GM12878 (cell line): ENCODE measurements at regions not wholly inside any gene's neighbourhood (a gene's known extent, or its start where the extent isn't known, plus 50 kb on each side); places are given as distances from the start of the nearest gene placed in this dataset.

Experiments
- ATAC-seq: fragments of 200-7000 bp; cut with Tn5 transposase; 3 replicates; pipeline ENCODE4 v1.9.1; 2020; ENCODE audit warnings: mild to moderate bottlenecking, moderate library complexity
- BruUV-seq: library from RNA; stranded (reverse); fragments of 400-500 nt; replicated peaks from 2 replicates; lab custom pipeline; 2021; lab: Mats Ljungman, UMichigan
- CTCF ChIA-PET: fragments of 300-600 bp; sonication (Branson Sonifier 250); formaldehyde crosslinking; extraction: SDS; loops from one replicate; lab custom pipeline; 2021; ENCODE audit warnings: inconsistent platforms; lab: Yijun Ruan, JAX
- POLR2A ChIA-PET: fragments of 350-600 bp; formaldehyde crosslinking; extraction: SDS; loops from one replicate; lab custom pipeline; 2021; ENCODE audit warnings: inconsistent platforms; lab: Charles Lee
- RAD21 ChIA-PET: fragments of 300-600 bp; sonication (Branson Sonifier 250); formaldehyde crosslinking; loops from one replicate; lab custom pipeline; 2023; ENCODE audit warnings: antibody characterized with exemption; ENCODE audit not compliant: unreplicated experiment; lab: Charles Lee
- SMC1A ChIA-PET: fragments of 300-600 bp; sonication (Branson Sonifier 250); formaldehyde crosslinking; loops from one replicate; lab custom pipeline; 2023; ENCODE audit not compliant: unreplicated experiment, uncharacterized antibody; lab: Charles Lee
- DNase-seq: peaks from one replicate; pipeline ENCODE4 v3.0.0-alpha.2; 2011; ENCODE audit warnings: low read depth, low spot score
- FAIRE-seq: peaks from 3 replicates; lab custom pipeline; 2011; peaks lifted over from hg19 to GRCh38; lab: Jason Lieb, UNC
- H2AFZ ChIP-seq: 2 replicates; pipeline ENCODE4 v1.6.0; 2011; ENCODE audit warnings: low read depth, low read length, control low read depth; ENCODE audit not compliant: control insufficient read depth
- H3K27ac ChIP-seq: 2 replicates; pipeline ENCODE4 v1.5.1; 2011; ENCODE audit warnings: control low read depth; ENCODE audit not compliant: control insufficient read depth, insufficient read depth
- H3K27me3 ChIP-seq, 2 experiments: replicated peaks in 1 of 2; 2 replicates each; pipeline versions ENCODE4 v1.6.0 to v1.6.1; 2011; ENCODE audit warnings: low read length in 1 of 2; ENCODE audit not compliant: control insufficient read depth in 2 of 2, insufficient read depth in 2 of 2
- H3K36me3 ChIP-seq, 2 experiments: 2 replicates each; pipeline ENCODE4 v1.5.1; 2011; ENCODE audit warnings: low read length in 1 of 2; ENCODE audit not compliant: control insufficient read depth in 2 of 2, insufficient read depth in 2 of 2
- H3K4me1 ChIP-seq: 2 replicates; pipeline ENCODE4 v1.6.1; 2011; ENCODE audit warnings: mild to moderate bottlenecking, low read length, moderate library complexity, mixed read lengths; ENCODE audit not compliant: control insufficient read depth, insufficient read depth
- H3K4me2 ChIP-seq: 2 replicates; pipeline ENCODE4 v1.6.0; 2011; ENCODE audit warnings: control low read depth; ENCODE audit not compliant: control insufficient read depth, insufficient read depth
- H3K4me3 ChIP-seq: fragments of 200-600 bp; sonication (generic); 2 replicates; pipeline ENCODE4 v1.5.1; 2016
- H3K79me2 ChIP-seq: 2 replicates; pipeline ENCODE4 v1.6.0; 2011; ENCODE audit warnings: low read length; ENCODE audit not compliant: control insufficient read depth, insufficient read depth
- H3K9ac ChIP-seq: 2 replicates; pipeline ENCODE4 v1.8.0; 2011; ENCODE audit warnings: low read length, control low read depth, mixed read lengths; ENCODE audit not compliant: control insufficient read depth, insufficient read depth
- H3K9me3 ChIP-seq: replicated peaks from 3 replicates; pipeline ENCODE4 v1.5.1; 2011; ENCODE audit warnings: mild to moderate bottlenecking, low read length; ENCODE audit not compliant: control insufficient read depth, insufficient read depth
- H4K20me1 ChIP-seq: 2 replicates; pipeline ENCODE4 v1.6.0; 2011; ENCODE audit not compliant: control insufficient read depth, insufficient read depth
- KLF5 ChIP-seq: fragments of 450-650 bp; IDR thresholded peaks from 2 replicates; pipeline ENCODE4 v1.6.1; 2014; ENCODE audit warnings: mild to moderate bottlenecking; ENCODE audit not compliant: partially characterized antibody
- LARP7 ChIP-seq: fragments of 450-650 bp; IDR thresholded peaks from 2 replicates; pipeline ENCODE4 v1.6.1; 2017; ENCODE audit warnings: mild to moderate bottlenecking
- RFX5 ChIP-seq: IDR thresholded peaks from 2 replicates; pipeline ENCODE4 v1.6.1; 2011; ENCODE audit warnings: low read depth, low read length, improper control_type of control experiment
- SIX5 ChIP-seq: IDR thresholded peaks from 2 replicates; pipeline ENCODE4 v1.6.1; 2011; ENCODE audit warnings: mild to moderate bottlenecking, low read depth, low read length, moderate library complexity; ENCODE audit not compliant: severe bottlenecking
- ZBTB40 ChIP-seq: fragments of 450-650 bp; IDR thresholded peaks from 2 replicates; pipeline ENCODE4 v1.6.1; 2016; ENCODE audit warnings: mild to moderate bottlenecking, moderate library complexity, borderline replicate concordance
- ZNF274 ChIP-seq: IDR thresholded peaks from one replicate; pipeline ENCODE4 v1.8.0; 2011; ENCODE audit not compliant: insufficient read length, insufficient read depth
- WGBS: methylation state at CpG from one replicate; pipeline ENCODE4 v1.1.6; 2016; ENCODE audit warnings: low lambda C conversion rate; ENCODE audit not compliant: insufficient replicate concordance, insufficient coverage; ENCODE audit errors: missing lambda C conversion rate; 5-methylcytosine and 5-hydroxymethylcytosine counted together
- in situ Hi-C: fragments of 300-500 bp; cut with MboI; formaldehyde crosslinking; loops from 9 replicates; pipeline ENCODE4 v1.14.3; 2018; ENCODE audit warnings: mixed read lengths
- intact Hi-C: fragments of 100-400 bp; cut with micrococcal nuclease; formaldehyde crosslinking; loops from one replicate; pipeline ENCODE4 v1.14.2; 2022; ENCODE audit not compliant: unreplicated experiment
- TF ChIP-seq, protein P1 (sequence below): IDR thresholded peaks from 2 replicates; pipeline ENCODE4 v1.6.1; 2012; ENCODE audit warnings: low read length, inconsistent platforms

DNA sequence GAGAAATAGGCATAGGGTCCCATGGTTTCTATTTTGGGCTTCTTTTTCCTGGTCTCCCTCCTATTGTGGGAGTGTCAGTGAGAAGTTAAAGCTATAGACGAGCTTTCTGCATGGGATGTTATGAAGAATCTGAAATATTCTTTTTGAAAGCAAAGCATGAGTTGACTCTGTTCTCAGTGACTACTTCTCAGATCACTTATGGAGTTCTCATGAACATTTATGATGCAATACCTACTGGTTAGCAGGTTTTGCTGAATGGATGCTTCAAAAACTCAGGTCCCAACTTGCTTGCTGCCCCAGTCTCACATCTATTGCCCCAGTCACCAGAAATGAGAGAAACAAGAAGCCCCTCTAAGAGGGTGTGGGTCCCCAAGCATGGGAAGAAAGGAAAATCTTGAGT is 365.0 kb downstream of the HRH4 start (continued):
- TF ChIP-seq ZNF274, result no peak

DNA sequence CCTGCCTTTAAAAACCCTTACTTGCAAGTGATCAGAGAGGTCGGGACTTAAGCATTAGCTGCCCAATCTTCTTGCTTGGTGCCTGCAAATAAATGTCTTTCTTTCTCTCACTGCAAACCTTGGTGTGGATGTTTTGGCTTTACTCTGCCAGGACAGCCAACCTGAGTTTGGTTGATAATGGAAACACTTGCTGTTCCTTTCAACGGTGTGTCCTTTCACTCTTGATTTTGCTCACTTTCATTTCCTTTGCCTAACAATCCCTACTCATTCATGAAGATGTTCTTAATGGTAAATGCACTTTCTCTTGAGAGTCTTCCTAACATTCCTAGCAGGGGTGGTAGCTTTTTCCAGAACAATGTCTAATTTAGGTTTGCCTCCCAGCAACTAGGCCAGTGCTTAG is 366.2 kb downstream of the HRH4 start:
- ChIA-PET CTCF (no interaction called here), POLR2A (no interaction called here)
- Histone ChIP-seq H3K79me2 (no peaks in the 10 kb centered on the region), H3K27me3 (peaks cover 0 to 3% of the 10 kb centered on the region in 2 experiments; a peak in 1 of 4 replicates)
- in situ Hi-C loops, result no loop called here
- intact Hi-C loops, result no loop called here
- TF ChIP-seq LARP7, result no peak
- TF ChIP-seq KLF5, result no peak
- TF ChIP-seq ZBTB40, result no peak
- no peak for TF ChIP-seq RFX5
- TF ChIP-seq SIX5, result no peak
- TF ChIP-seq, protein P1, sequence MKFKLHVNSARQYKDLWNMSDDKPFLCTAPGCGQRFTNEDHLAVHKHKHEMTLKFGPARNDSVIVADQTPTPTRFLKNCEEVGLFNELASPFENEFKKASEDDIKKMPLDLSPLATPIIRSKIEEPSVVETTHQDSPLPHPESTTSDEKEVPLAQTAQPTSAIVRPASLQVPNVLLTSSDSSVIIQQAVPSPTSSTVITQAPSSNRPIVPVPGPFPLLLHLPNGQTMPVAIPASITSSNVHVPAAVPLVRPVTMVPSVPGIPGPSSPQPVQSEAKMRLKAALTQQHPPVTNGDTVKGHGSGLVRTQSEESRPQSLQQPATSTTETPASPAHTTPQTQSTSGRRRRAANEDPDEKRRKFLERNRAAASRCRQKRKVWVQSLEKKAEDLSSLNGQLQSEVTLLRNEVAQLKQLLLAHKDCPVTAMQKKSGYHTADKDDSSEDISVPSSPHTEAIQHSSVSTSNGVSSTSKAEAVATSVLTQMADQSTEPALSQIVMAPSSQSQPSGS, result no peak
- TF ChIP-seq, all 136 proteins: peak for 0
- Histone ChIP-seq H3K4me3 (no peak overlapping the region), H4K20me1 (no peaks in the 10 kb centered on the region), H2AFZ (no peak overlapping the region), H3K27ac (no peak overlapping the region), H3K9ac (no peak overlapping the region), H3K36me3 (no peaks in the 10 kb centered on the region), H3K4me2 (no peak overlapping the region), H3K4me1 (no peaks in the 10 kb centered on the region), H3K9me3 (no peaks in the 10 kb centered on the region)
- ChIA-PET SMC1A (no interaction called here), RAD21 (no interaction called here)
- FAIRE-seq (no peak), DNase-seq (no peak), ATAC-seq (no peak)
- BruUV-seq, result no TSS peak
- 0% methylated on average over 2 of the region's 2 CpGs for WGBS
